Right lobe of liver (tissue), 6 donors: ENCODE measurements at regions not wholly inside any gene's neighbourhood (a gene's known extent, or its start where the extent isn't known, plus 50 kb on each side); places are given as distances from the start of the nearest gene placed in this dataset.

ENCODE experiments used
- ATAC-seq, 4 donors: fragments of 200-7000 bp; cut with Tn5 transposase; one replicate each; pipeline ENCODE4 v1.9.1; 2020; ENCODE audit warnings: mild to moderate bottlenecking in 4 of 4, moderate library complexity in 4 of 4
- DNase-seq, 3 donors: peaks; one replicate each; pipeline ENCODE4 v3.0.0-alpha.2; 2020
- H3K27ac ChIP-seq, 3 donors: fragments of 200-600 bp; one replicate each; pipeline ENCODE4 v1.8.0; 2022
- H3K27me3 ChIP-seq, 2 donors: fragments of 200-600 bp; one replicate each; pipeline ENCODE4 v1.8.0; 2022
- H3K36me3 ChIP-seq, 4 donors: fragments of 200-600 bp; sonication (generic) in 1 of 4; one replicate each; pipeline versions ENCODE4 v1.5.1 to v1.8.0; 2017 to 2022; ENCODE audit warnings: control low read depth in 1 of 4
- H3K4me1 ChIP-seq, 4 donors: fragments of 200-600 bp; sonication (generic) in 1 of 4; one replicate each; pipeline versions ENCODE4 v1.5.1 to v1.8.0; 2017 to 2022; ENCODE audit warnings: control low read depth in 1 of 4
- H3K4me3 ChIP-seq, 3 donors: fragments of 200-600 bp; one replicate each; pipeline ENCODE4 v1.8.0; 2022
- H3K9me3 ChIP-seq, 4 donors: fragments of 200-600 bp; sonication (generic) in 1 of 4; one replicate each; pipeline versions ENCODE4 v1.5.1 to v1.8.0; 2017 to 2022; ENCODE audit warnings: control low read depth in 1 of 4
- POLR2A ChIP-seq: fragments of 450-650 bp; IDR thresholded peaks from one replicate; pipeline ENCODE4 v1.6.1; 2017; ENCODE audit warnings: antibody characterized with exemption, mild to moderate bottlenecking
- WGBS: methylation state at CpG from one replicate; pipeline ENCODE4 v1.1.6; 2018; ENCODE audit warnings: low coverage, low lambda C conversion rate; ENCODE audit not compliant: insufficient coverage; ENCODE audit errors: missing lambda C conversion rate; 5-methylcytosine and 5-hydroxymethylcytosine counted together
- intact Hi-C, 2 donors: fragments of 100-400 bp; cut with DNase I; formaldehyde crosslinking; loops; one replicate each; pipeline versions ENCODE4 v1.11.2 to v1.14.1; 2022
- TF ChIP-seq, protein P1 (sequence below), 4 donors: fragments of 200-600 bp in 3 of 4; fragments of 450-650 bp in 1 of 4; IDR thresholded peaks; one replicate each; pipeline versions ENCODE4 v1.5.1 to v1.8.0; 2016 to 2022; ENCODE audit warnings: antibody characterized with exemption in 4 of 4, mild to moderate bottlenecking in 2 of 4
- donor health status: DM: no; HTN: yes; CAD: no.
- donor health status: DM: no; HTN: no; CAD: no.
- donor health status: DM: no; HTN: no; CAD: no.
- donor health status: DM: no; HTN: yes; CAD: no.
- donor health status: DM: no; HTN: yes; CAD: no.

DNA sequence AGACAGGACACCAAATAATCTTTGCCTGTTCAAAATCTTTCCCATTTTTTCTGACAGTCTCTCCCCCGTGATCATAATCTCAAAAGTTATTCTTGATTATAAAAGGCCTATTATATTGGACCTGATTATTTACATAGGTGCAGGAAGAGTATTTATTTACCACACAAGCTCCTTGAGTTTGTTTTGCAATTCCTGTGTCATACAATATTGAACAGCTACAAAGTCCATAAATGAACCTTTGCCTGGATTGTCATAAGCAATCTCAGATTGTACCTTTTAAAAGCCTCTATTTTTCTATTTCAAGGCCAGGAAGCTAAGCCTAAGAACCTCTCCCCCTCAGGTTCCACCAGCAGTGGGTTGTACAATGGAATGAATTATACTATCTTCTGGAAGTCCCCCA, 183.9 kb upstream of the MEOX2 start:
- ATAC-seq = no peak
- Histone ChIP-seq H3K36me3 (no peaks in the 10 kb centered on the region), H3K4me1 (no peaks in the 10 kb centered on the region), H3K27ac (no peak overlapping the region), H3K4me3 (no peak overlapping the region), H3K9me3 (no peaks in the 10 kb centered on the region), H3K27me3 (no peaks in the 10 kb centered on the region)
- DNase-seq = no peak
- TF ChIP-seq, protein P1, sequence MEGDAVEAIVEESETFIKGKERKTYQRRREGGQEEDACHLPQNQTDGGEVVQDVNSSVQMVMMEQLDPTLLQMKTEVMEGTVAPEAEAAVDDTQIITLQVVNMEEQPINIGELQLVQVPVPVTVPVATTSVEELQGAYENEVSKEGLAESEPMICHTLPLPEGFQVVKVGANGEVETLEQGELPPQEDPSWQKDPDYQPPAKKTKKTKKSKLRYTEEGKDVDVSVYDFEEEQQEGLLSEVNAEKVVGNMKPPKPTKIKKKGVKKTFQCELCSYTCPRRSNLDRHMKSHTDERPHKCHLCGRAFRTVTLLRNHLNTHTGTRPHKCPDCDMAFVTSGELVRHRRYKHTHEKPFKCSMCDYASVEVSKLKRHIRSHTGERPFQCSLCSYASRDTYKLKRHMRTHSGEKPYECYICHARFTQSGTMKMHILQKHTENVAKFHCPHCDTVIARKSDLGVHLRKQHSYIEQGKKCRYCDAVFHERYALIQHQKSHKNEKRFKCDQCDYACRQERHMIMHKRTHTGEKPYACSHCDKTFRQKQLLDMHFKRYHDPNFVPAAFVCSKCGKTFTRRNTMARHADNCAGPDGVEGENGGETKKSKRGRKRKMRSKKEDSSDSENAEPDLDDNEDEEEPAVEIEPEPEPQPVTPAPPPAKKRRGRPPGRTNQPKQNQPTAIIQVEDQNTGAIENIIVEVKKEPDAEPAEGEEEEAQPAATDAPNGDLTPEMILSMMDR (IDR thresholded peaks at IDR 0.05) = no peak
- no peak for TF ChIP-seq POLR2A
- WGBS = 25% methylated on average over 1 of the region's 1 CpG
- intact Hi-C loops = no loop called here

DNA sequence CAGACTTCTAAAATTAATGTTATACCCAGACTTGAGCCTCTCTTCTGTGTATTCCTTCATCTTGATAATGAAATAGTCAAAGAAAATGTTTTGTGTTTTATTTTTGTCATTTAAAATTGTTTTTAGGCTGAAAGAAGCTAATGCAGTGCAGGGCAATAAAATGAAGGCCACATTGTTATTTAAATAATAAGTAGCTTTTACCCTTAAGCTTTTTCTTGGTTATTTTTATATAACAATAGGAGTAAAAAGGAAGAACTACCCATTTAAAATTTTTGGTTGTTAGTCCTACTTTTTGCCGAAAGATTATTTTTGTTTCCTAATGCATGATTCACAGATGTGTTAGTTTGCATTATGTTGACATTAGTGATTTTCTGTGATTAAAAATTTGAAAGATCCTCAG, 181.0 kb upstream of the MEOX2 start:
- Histone ChIP-seq H3K4me3 (no peak overlapping the region), H3K4me1 (no peaks in the 10 kb centered on the region), H3K27ac (no peak overlapping the region), H3K27me3 (no peaks in the 10 kb centered on the region), H3K9me3 (no peaks in the 10 kb centered on the region), H3K36me3 (no peaks in the 10 kb centered on the region)
- WGBS = 92% methylated on average over 1 of the region's 1 CpG
- DNase-seq (no peak), ATAC-seq (no peak)
- intact Hi-C loops = no loop called here
- TF ChIP-seq POLR2A = no peak
- TF ChIP-seq, protein P1 (IDR thresholded peaks at IDR 0.05) = no peak

DNA sequence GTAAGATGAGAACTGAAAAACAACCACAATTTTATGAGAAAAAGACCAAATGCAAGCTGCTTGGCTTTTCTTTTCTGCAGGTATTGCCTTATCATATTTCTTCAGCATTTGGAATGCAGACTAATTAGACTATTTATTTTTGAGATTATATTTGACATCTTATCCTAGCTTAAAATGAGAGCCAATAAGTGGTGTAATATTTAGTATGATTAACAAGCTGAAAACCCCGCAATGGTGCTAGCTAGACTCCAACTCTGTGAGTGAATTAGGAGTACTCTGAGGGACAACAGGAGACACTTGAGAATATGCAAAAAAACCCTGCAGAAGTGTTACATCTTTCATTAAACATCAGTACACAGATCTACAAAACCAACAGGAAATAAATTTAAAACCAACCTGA, 180.3 kb upstream of the MEOX2 start:
- Histone ChIP-seq H3K27me3 (no peaks in the 10 kb centered on the region), H3K4me3 (no peak overlapping the region), H3K36me3 (no peaks in the 10 kb centered on the region), H3K27ac (no peak overlapping the region), H3K9me3 (no peaks in the 10 kb centered on the region), H3K4me1 (no peaks in the 10 kb centered on the region)
- TF ChIP-seq, protein P1 (IDR thresholded peaks at IDR 0.05) = no peak
- TF ChIP-seq POLR2A = no peak
- ATAC-seq (no peak), DNase-seq (no peak)
- 76% methylated on average over 1 of the region's 1 CpG for WGBS
- intact Hi-C loops = no loop called here

DNA sequence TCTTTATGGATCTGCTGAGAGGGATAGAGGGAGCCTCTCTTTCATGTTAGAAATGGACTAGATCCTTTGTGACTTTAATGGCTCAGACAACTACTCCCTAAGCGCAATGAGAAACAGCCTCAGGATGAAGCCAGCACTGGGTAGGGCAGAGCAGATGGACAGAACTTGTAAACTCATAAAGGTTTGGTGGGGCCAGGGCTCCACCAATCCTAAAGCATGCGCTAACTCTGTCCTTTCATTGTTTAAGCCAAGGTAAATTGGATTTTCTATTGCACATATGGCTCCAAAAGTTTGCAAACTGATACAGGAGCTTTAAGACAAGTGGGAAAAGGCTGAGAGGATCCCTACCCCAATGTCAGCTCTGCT, 178.1 kb upstream of the MEOX2 start:
- WGBS = 100% methylated on average over 2 of the region's 2 CpGs
- no peak for ATAC-seq

More for the DNA sequence above, 178.1 kb upstream of the MEOX2 start:
- TF ChIP-seq, protein P1 (IDR thresholded peaks at IDR 0.05) = no peak
- no peak for TF ChIP-seq POLR2A
- H3K27me3 ChIP-seq = no peaks in the 10 kb centered on the region
- no peaks in the 10 kb centered on the region for H3K9me3 ChIP-seq
- no peak for DNase-seq
- no peak overlapping the region for H3K27ac ChIP-seq
- no peaks in the 10 kb centered on the region for H3K36me3 ChIP-seq
- no peak overlapping the region for H3K4me3 ChIP-seq
- peaks cover 0 to 3% (median 0%) of the 10 kb centered on the region in 4 donors for H3K4me1 ChIP-seq
- intact Hi-C loops = no loop called here
